ENCODE measurements at regions not wholly inside any gene's neighbourhood (a gene's known extent, or its start where the extent isn't known, plus 50 kb on each side); places are given as distances from the start of the nearest gene placed in this dataset.

DNA sequence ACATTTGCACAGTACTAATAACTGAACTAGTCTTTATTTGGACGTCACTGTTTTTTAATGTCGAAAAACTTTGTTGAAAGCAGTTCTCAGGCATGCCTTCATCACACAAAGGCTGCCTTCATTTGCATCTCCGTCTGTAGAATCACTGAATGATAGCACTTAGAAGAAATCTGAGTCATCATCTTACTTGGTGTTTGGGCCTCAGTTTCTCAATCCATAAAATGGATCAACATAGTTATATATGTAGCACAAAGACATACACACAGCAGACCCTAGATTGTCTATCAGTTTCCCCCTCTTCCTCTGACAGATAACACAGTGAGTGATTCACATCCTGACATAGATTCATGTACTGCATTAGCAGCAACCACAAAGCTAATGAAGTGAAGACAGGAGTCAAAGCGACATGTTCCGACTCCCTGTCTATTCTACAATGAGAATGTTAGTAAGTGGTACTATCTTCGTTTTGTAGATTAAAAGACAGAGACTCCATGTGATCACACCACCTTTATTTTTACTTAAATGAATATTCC, 80.4 kb upstream of the PDE10A start:
- DNase-seq = no peak

DNA sequence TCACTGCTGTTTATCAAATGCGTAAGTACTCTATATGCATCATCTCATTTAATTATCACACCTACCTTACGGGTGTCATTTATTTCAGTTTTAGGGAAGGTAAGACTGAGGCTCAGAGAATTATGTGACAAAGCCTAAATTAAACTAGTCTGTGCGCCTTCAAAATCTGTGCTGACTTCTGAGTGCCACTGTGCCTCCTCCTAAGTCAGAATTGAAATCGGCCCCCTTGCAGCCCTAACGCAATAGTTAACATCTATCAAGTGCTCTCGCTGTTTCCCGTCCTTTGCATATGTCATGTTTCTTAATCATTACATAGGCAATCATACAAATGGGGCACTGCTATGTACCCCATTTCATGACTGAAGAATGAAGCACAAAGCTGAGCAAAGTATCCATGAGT, 79.0 kb upstream of the PDE10A start:
- no peak for DNase-seq

- DNase-seq = no peak
Measured at GRCh38 chr6:165737396-165737795, 74.4 kb upstream of the PDE10A start.

DNA sequence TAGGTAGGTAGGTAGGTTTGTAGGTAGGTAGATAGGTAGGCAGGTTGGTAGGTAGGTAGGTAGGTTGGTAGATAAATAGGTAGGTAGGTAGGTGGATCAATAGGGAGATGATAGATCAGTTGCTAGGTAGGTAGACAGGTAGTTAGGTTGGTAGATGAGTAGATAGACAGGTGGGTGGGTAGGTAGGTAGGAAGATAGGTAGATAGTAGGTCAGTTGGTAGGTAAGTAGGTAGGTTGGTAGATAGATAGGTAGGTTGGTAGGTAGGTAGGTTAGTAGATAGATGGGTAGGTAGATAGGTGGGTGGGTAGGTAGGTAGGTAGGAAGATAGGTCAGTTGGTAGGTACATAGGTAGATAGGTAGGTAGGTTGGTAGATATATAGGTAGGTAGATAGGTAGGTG, 72.0 kb upstream of the PDE10A start:
- no peak for DNase-seq

- DNase-seq = no peak
Measured at GRCh38 chr6:165733489-165733791, 70.4 kb upstream of the PDE10A start.

DNA sequence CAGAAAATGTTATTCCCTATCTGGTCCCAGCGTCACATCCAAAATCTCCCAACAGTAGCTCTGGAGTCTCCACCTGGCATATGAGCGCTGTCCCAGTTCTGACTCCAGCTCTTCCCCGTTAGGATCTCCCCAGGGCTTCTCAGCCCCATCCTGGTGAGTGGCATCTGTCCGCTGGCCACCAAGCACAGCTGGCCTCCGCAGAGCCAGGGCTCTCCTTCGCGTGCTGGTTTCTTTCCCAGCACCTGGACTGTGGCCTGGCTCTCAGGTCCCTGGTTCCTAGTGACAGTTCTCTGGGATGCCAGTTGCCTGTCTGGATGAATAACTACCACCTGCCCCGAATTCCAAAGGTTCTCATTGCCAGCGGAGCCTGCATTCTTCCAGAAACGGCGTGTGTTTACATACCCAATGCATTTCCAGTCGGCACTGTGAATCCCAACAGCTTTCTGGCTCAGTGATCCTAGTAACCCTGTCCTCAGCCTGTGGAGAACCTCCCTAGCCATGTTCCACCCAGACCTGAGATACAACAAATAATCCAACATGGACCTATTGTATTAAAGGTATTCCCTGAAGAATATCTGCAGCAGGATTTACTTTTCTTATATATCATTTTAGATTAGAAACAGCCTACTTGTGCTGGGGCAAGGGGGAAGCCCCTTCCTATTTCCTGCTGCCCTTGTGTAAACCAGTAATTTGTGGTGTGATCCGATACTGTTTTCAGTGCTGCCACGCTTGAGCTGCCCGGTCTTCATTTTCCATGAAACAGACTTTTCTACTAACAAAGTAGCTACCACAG, 69.9 kb upstream of the PDE10A start:
- DNase-seq = no peak

- DNase-seq = no peak
Measured at GRCh38 chr6:165729307-165729936, 66.4 kb upstream of the PDE10A start.

- no peak for DNase-seq
Measured at GRCh38 chr6:165728216-165728615, 65.2 kb upstream of the PDE10A start.

DNA sequence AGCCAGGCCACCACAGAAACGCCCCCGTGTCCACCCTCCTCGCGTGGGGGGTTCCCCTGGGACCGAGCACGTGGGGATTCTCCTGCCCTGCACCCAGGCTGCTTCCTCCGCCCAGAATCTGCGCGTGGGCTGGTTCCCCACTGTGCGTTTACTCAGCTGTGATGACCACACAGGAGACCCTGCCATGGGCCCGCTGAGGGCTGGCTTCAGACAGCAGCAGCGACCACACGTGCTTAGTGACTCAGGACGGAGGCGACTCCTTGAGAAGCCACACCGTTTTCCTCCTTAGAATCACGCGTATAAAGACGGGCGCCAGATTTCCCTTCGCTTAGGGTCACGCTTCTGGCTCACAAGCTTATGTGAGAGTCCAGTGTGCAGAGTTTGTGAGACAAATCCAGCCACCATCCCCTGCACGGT, 63.9 kb upstream of the PDE10A start:
- DNase-seq = no peak

DNA sequence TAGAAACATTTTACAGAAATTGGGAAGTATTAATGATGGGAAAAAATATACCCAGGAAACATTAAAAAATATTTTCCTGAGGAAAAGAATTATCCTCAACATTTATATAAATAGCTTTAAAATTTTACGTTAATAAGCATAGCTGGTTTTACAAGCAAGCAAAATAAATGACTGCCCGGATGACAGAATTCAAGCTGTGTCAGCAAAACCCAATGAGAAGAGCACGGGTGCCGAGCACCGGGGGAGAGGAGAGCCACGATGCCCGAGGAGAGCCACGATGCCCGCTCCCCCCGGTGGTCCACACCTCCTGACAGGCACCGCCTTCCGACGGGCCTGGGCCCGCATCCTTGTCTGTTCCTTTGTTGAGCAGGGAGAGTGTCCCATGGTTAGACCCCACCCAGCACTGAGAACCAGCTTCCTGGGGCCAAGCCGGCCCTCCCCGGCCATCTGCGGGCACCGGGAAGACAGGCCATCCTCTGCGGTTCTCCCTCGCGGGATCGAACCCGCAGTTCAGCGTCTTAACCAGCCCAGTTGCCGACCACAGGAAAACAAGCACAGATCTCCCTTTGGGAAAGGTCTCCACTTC, 63.3 kb upstream of the PDE10A start:
- no peak for DNase-seq

DNA sequence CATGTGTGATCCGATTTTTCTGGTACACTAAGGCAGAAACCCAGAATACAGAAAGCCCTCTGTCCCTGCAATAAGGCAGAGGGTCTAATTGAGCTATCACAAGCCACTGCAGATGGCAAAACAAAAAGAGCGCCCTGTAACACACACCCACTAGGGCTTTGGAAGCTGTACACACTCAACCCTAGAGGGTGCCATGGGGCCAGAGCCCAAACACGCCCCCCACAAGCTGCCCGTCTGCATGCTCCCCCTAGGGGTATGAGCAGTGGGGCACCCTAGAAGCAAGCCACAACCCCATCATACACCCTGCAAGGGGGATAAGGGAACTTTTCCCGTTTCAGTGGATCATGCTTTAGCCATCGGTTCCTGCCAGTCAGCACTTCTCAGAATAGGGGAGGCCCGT, 62.2 kb upstream of the PDE10A start:
- DNase-seq = no peak

- no peak for DNase-seq
Measured at GRCh38 chr6:165723326-165723725, 60.3 kb upstream of the PDE10A start.

- DNase-seq = no peak
Measured at GRCh38 chr6:165722022-165722421, 59.0 kb upstream of the PDE10A start.

DNA sequence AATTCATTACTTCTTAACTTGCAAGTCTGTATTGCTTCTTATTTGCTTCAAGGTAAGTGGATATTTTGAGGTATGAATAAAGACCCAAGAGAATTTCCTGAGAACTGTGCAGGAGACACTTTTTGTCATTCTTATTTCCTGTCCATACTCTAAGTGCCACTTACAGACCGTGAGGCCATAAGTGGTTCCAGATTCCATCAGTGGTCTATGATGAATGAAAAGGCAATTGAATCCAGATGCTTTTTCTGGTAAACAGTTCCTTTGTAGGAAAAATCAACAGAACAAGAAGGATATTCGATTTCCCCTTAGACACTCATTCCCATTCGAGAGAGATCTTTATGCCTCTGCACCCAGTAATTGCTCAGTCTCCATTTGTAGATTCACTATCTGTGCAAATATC, 58.3 kb upstream of the PDE10A start:
- DNase-seq = no peak

GRCh38 chr6:165718491-165718891, 55.5 kb upstream of the PDE10A start:
- DNase-seq = no peak

GRCh38 chr6:165717732-165718465, 54.9 kb upstream of the PDE10A start:
- no peak for DNase-seq

DNA sequence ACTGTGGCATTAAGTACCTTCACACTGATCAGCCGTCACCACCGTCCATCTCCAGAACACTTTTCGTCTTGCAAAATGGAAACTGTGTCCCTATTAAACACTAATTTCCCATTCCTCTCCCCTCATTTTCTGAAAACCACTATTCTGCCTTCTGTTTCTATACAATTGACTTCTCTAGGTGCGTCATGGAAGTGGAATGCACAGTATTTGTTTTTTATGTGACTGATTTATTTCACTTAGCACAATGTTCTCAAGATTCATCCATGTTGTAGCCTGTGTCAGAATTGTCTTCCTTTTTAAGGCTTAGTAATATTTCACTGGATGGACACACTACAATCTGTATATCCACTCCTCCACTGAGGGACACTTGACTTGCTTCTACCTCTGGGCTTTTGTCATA, 53.8 kb upstream of the PDE10A start:
- no peak for DNase-seq

DNA sequence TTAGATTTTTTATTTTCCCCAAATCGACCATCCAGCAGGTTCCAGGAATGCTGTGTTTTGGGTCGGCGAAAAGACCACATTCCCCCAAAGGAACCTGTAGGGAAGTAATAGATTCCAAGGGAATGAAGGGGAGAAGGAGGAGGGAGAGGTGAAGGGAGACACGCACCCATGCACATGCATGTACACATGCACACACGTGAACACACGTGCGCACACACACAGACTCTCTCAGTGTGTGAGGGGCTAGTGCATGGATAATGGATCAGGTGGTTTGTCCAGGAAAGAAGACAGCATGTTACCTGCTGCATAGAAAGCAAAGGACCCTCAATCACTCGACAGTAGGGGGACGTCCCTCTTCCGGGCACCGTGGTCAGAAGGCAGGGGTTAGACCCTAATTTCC, 52.4 kb upstream of the PDE10A start:
- DNase-seq = no peak

GRCh38 chr6:165714907-165715306, 51.9 kb upstream of the PDE10A start:
- no peak for DNase-seq

GRCh38 chr6:165713845-165714466, 50.9 kb upstream of the PDE10A start:
- no peak for DNase-seq

All from MV-4-11 (cell line).